Heart left ventricle (tissue), 16 donors: ENCODE measurements at regions not wholly inside any gene's neighbourhood (a gene's known extent, or its start where the extent isn't known, plus 50 kb on each side); places are given as distances from the start of the nearest gene placed in this dataset.

Experiments used
- ATAC-seq, 4 donors: fragments of 200-7000 bp; cut with Tn5 transposase; one replicate each; pipeline ENCODE4 v1.9.1; 2020 to 2022; ENCODE audit warnings: moderate library complexity in 4 of 4, mild to moderate bottlenecking in 3 of 4, moderate number of reproducible peaks in 1 of 4
- DNase-seq, 5 donors: peaks; one replicate each; pipeline ENCODE4 v3.0.0-alpha.2; 2020
- H3K27ac ChIP-seq, 12 donors: fragments of 200-600 bp; sonication (generic) in 4 of 12; one replicate each; pipeline versions ENCODE4 v1.5.0 to v1.8.0; 2016 to 2022; ENCODE audit warnings: mild to moderate bottlenecking in 2 of 12
- H3K27me3 ChIP-seq, 9 donors: fragments of 200-600 bp; sonication (generic) in 2 of 9; one replicate each; pipeline versions ENCODE4 v1.5.1 to v1.8.0; 2016 to 2022; ENCODE audit warnings: mild to moderate bottlenecking in 3 of 9
- H3K36me3 ChIP-seq, 9 donors: fragments of 200-600 bp; sonication (generic) in 2 of 9; one replicate each; pipeline versions ENCODE4 v1.5.0 to v1.8.0; 2018 to 2022; ENCODE audit warnings: mild to moderate bottlenecking in 2 of 9
- H3K4me1 ChIP-seq, 12 donors: fragments of 200-600 bp; sonication (generic) in 4 of 12; one replicate each; pipeline versions ENCODE4 v1.5.0 to v1.8.0; 2016 to 2022; ENCODE audit warnings: mild to moderate bottlenecking in 3 of 12
- H3K4me3 ChIP-seq, 12 donors: fragments of 200-600 bp; sonication (generic) in 4 of 12; one replicate each; pipeline versions ENCODE4 v1.5.0 to v1.8.0; 2017 to 2022; ENCODE audit warnings: mild to moderate bottlenecking in 9 of 12, moderate library complexity in 4 of 12
- H3K9me3 ChIP-seq, 12 donors: fragments of 200-600 bp; sonication (generic) in 4 of 12; one replicate each; pipeline versions ENCODE4 v1.5.0 to v1.8.0; 2016 to 2022; ENCODE audit warnings: mild to moderate bottlenecking in 1 of 12
- POLR2A ChIP-seq, 2 donors: fragments of 450-650 bp; IDR thresholded peaks; one replicate each; pipeline ENCODE4 v1.6.1; 2017; ENCODE audit warnings: antibody characterized with exemption in 2 of 2, mild to moderate bottlenecking in 2 of 2, moderate library complexity in 2 of 2
- WGBS, 4 donors: extraction: QIAGEN DNeasy Blood & Tissue Kit in 2 of 4; methylation state at CpG; one replicate each; pipeline versions ENCODE4 v1.1.5 to v1.1.7; 2013 to 2018; 5-methylcytosine and 5-hydroxymethylcytosine counted together
- intact Hi-C, 10 donors: fragments of 100-400 bp; cut with DNase I; formaldehyde crosslinking; loops; one replicate each; pipeline versions ENCODE4 v1.11.1 to v1.14.2; 2022
- TF ChIP-seq, protein P1 (sequence below), 12 donors: fragments of 200-600 bp; sonication (generic) in 4 of 12; IDR thresholded peaks; one replicate each; pipeline versions ENCODE4 v1.5.0 to v1.8.0; 2018 to 2022; ENCODE audit warnings: antibody characterized with exemption in 12 of 12, mild to moderate bottlenecking in 5 of 12
- donor health status: ischemic (EF 13 %, LVEDD 7.1; RV severe dilation, severe dysfunction).
- donor health status: healthy with polysubstance abuse.
- donor health status: DM: no; HTN: yes; CAD: no.
- donor health status: DM: no; HTN: no; CAD: no.
- donor health status: ischemic (EF 25% LVEDD 6.9; RV normal size, moderate dysfunction).
- donor health status: ischemic (EF 25% LVEDD 5.7; RV mildly dilated, moderate dysfunction).
- donor health status: healthy.
- donor health status: DM: yes; HTN: yes; CAD: no.
- donor health status: ischemic (EF 35%, LVEDD 5.7; RV mildly dilated, moderate dysfunction).
- donor health status: nonischemic (EF 11% LVEDD 7.7; RV severe dilation, severe dysfunction).
- donor health status: DM: yes; HTN: yes; CAD: no.
- donor health status: PGD.
- donor health status: ischemic (EF 29% LVEDD 5.4; RV normal size, mild dysfunction).
- donor health status: nonischemic (EF 23%, LVEDD 6.1; RV moderate dilation, normal function).

DNA sequence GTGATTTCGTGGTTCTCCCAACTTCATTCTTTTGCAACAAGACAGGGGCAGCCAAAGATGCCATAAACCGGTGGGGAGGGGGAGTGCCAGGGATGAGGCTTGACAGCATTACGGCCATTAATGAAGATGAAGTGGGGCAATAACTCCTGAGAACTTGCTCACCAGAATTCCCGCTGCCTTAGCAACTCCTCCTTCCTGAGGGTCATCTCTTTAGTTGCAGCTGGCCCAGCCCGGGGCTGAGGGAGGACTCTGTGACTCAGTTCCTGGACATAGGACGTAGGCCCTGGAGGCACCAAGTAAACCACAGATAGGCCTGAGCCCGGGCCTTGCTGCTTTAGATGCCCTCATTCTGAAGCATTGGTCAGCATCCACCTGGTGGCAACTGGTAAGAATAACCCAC lies 330.2 kb downstream of the RRAGC start:
- DNase-seq: no peak
- intact Hi-C loops: no loop called here
- Histone ChIP-seq H3K27me3 (peaks cover 0 to 29% (median 8%) of the 10 kb centered on the region in 9 donors), H3K9me3 (no peaks in the 10 kb centered on the region), H3K4me3 (no peak overlapping the region), H3K36me3 (no peaks in the 10 kb centered on the region), H3K27ac (no peak overlapping the region), H3K4me1 (no peaks in the 10 kb centered on the region)
- TF ChIP-seq POLR2A (IDR thresholded peaks at IDR 0.05): no peak
- TF ChIP-seq, protein P1, sequence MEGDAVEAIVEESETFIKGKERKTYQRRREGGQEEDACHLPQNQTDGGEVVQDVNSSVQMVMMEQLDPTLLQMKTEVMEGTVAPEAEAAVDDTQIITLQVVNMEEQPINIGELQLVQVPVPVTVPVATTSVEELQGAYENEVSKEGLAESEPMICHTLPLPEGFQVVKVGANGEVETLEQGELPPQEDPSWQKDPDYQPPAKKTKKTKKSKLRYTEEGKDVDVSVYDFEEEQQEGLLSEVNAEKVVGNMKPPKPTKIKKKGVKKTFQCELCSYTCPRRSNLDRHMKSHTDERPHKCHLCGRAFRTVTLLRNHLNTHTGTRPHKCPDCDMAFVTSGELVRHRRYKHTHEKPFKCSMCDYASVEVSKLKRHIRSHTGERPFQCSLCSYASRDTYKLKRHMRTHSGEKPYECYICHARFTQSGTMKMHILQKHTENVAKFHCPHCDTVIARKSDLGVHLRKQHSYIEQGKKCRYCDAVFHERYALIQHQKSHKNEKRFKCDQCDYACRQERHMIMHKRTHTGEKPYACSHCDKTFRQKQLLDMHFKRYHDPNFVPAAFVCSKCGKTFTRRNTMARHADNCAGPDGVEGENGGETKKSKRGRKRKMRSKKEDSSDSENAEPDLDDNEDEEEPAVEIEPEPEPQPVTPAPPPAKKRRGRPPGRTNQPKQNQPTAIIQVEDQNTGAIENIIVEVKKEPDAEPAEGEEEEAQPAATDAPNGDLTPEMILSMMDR (IDR thresholded peaks at IDR 0.05): no peak
- ATAC-seq: no peak
- WGBS, 4 donors: 86 to 94% (median 89%) methylated on average over 4 to 7 of the region's 7 CpGs

DNA sequence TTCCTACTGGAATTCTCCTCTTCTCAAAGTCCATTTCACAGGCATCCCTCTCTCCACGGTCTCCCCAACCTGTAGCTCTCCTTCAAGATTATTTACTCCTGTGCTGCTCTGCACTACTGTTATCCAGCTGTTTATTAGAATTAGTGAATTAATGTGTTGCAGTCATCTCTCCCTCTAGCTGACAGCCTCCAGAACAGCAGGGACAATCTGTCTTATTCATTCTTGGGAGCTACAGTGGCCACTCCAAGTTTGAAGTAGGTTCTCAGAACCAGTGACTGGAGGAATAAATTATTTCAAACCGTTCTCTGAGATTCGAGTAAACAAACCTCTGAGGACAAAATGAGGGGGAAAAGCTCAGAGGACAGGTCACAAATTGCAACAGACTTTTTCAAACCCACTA lies 330.9 kb downstream of the RRAGC start:
- no peaks in the 10 kb centered on the region for H3K36me3 ChIP-seq
- no peak overlapping the region for H3K4me3 ChIP-seq
- H3K27ac ChIP-seq: no peak overlapping the region
- TF ChIP-seq, protein P1 (IDR thresholded peaks at IDR 0.05): no peak
- no peak for TF ChIP-seq POLR2A (IDR thresholded peaks at IDR 0.05)
- H3K9me3 ChIP-seq: no peaks in the 10 kb centered on the region
- DNase-seq: no peak
- ATAC-seq: no peak
- no peaks in the 10 kb centered on the region for H3K4me1 ChIP-seq
- intact Hi-C loops: no loop called here
- WGBS, 4 donors: 67 to 79% (median 74%) methylated on average over 3 of the region's 3 CpGs
- H3K27me3 ChIP-seq: peaks cover 0 to 36% (median 8%) of the 10 kb centered on the region in 9 donors

DNA sequence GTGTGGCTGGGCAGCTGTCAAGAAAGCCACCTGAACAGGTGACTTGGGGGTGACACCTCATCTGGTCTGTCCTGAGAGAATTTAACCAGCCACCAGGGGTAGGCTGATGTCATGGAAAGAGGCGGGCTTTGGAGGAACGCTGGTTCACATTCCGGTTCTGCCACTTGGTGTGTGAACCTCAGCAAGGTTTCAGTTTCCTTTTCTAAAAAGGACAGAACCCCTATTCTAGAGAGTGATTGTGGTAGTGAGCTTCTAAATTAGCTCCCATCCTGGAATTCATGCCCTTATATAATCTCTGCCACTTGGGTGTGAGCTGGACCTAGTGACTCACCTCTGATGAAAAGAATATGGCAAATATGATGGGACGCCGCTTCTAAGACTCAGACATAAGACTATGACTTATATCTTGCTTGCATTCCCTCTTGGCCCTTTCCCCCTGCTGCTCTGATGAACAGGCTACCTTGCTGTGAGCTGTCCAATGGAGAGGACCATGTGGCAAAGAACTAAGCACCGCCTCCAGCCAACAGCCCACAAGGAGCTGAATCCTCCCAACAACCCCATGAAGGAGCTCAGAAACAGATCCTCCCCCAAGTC lies 332.1 kb downstream of the RRAGC start:
- Histone ChIP-seq H3K4me3 (no peak overlapping the region), H3K36me3 (no peaks in the 10 kb centered on the region), H3K9me3 (no peaks in the 10 kb centered on the region), H3K27me3 (peaks cover 0 to 43% (median 8%) of the 10 kb centered on the region in 9 donors), H3K27ac (no peak overlapping the region), H3K4me1 (no peaks in the 10 kb centered on the region)
- intact Hi-C loops: no loop called here
- DNase-seq (no peak), ATAC-seq (no peak)
- TF ChIP-seq, protein P1 (IDR thresholded peaks at IDR 0.05): no peak
- no peak for TF ChIP-seq POLR2A (IDR thresholded peaks at IDR 0.05)
- WGBS, 4 donors: 67 to 76% (median 72%) methylated on average over 6 of the region's 6 CpGs

DNA sequence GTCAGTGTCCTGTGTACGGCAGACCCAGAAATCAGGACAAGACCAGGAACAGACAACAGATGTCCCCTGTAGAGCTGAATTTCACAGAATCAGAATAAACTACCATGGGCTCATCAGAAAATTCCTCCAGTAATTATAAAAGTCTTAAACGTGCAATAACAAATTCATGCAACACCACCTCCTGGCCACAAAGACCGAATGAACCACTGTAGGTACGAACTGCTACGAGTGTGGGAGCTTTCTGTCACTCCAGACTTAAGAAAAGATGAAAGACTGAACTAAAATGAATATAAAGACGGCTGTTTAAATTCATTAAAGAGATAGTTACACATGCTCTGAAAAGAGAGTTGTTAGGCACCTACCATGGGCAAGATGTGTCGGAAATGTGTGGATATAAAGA lies 333.5 kb downstream of the RRAGC start:
- ATAC-seq (no peak), DNase-seq (no peak)
- Histone ChIP-seq H3K4me1 (no peaks in the 10 kb centered on the region), H3K4me3 (no peak overlapping the region), H3K36me3 (no peaks in the 10 kb centered on the region), H3K27ac (no peak overlapping the region), H3K9me3 (no peaks in the 10 kb centered on the region), H3K27me3 (peaks cover 0 to 43% (median 8%) of the 10 kb centered on the region in 9 donors)
- 71 to 80% (median 75%) methylated on average over 7 of the region's 7 CpGs for WGBS, 4 donors
- TF ChIP-seq POLR2A (IDR thresholded peaks at IDR 0.05): no peak
- TF ChIP-seq, protein P1 (IDR thresholded peaks at IDR 0.05): no peak
- intact Hi-C loops: no loop called here
